GM12878 (cell line): ENCODE measurements at regions not wholly inside any gene's neighbourhood (a gene's known extent, or its start where the extent isn't known, plus 50 kb on each side); places are given as distances from the start of the nearest gene placed in this dataset.
"Not testable (repeated sequence)": the region's sequence is repeated elsewhere in the genome, so short reads cannot be mapped to it uniquely, and the experiment has no call there.

Source experiments
- ATAC-seq: fragments of 200-7000 bp; cut with Tn5 transposase; 3 replicates; pipeline ENCODE4 v1.9.1; 2020; ENCODE audit warnings: mild to moderate bottlenecking, moderate library complexity
- BruUV-seq: library from RNA; stranded (reverse); fragments of 400-500 nt; replicated peaks from 2 replicates; lab custom pipeline; 2021; lab: Mats Ljungman, UMichigan
- CTCF ChIA-PET: fragments of 300-600 bp; sonication (Branson Sonifier 250); formaldehyde crosslinking; extraction: SDS; loops from one replicate; lab custom pipeline; 2021; ENCODE audit warnings: inconsistent platforms; lab: Yijun Ruan, JAX
- POLR2A ChIA-PET: fragments of 350-600 bp; formaldehyde crosslinking; extraction: SDS; loops from one replicate; lab custom pipeline; 2021; ENCODE audit warnings: inconsistent platforms; lab: Charles Lee
- RAD21 ChIA-PET: fragments of 300-600 bp; sonication (Branson Sonifier 250); formaldehyde crosslinking; loops from one replicate; lab custom pipeline; 2023; ENCODE audit warnings: antibody characterized with exemption; ENCODE audit not compliant: unreplicated experiment; lab: Charles Lee
- SMC1A ChIA-PET: fragments of 300-600 bp; sonication (Branson Sonifier 250); formaldehyde crosslinking; loops from one replicate; lab custom pipeline; 2023; ENCODE audit not compliant: unreplicated experiment, uncharacterized antibody; lab: Charles Lee
- DNase-seq: peaks from one replicate; pipeline ENCODE4 v3.0.0-alpha.2; 2011; ENCODE audit warnings: low read depth, low spot score
- FAIRE-seq: peaks from 3 replicates; lab custom pipeline; 2011; peaks lifted over from hg19 to GRCh38; lab: Jason Lieb, UNC
- H2AFZ ChIP-seq: 2 replicates; pipeline ENCODE4 v1.6.0; 2011; ENCODE audit warnings: low read depth, low read length, control low read depth; ENCODE audit not compliant: control insufficient read depth
- H3K27ac ChIP-seq: 2 replicates; pipeline ENCODE4 v1.5.1; 2011; ENCODE audit warnings: control low read depth; ENCODE audit not compliant: control insufficient read depth, insufficient read depth
- H3K27me3 ChIP-seq, 2 experiments: replicated peaks in 1 of 2; 2 replicates each; pipeline versions ENCODE4 v1.6.0 to v1.6.1; 2011; ENCODE audit warnings: low read length in 1 of 2; ENCODE audit not compliant: control insufficient read depth in 2 of 2, insufficient read depth in 2 of 2
- H3K36me3 ChIP-seq, 2 experiments: 2 replicates each; pipeline ENCODE4 v1.5.1; 2011; ENCODE audit warnings: low read length in 1 of 2; ENCODE audit not compliant: control insufficient read depth in 2 of 2, insufficient read depth in 2 of 2
- H3K4me1 ChIP-seq: 2 replicates; pipeline ENCODE4 v1.6.1; 2011; ENCODE audit warnings: mild to moderate bottlenecking, low read length, moderate library complexity, mixed read lengths; ENCODE audit not compliant: control insufficient read depth, insufficient read depth
- H3K4me2 ChIP-seq: 2 replicates; pipeline ENCODE4 v1.6.0; 2011; ENCODE audit warnings: control low read depth; ENCODE audit not compliant: control insufficient read depth, insufficient read depth
- H3K4me3 ChIP-seq: fragments of 200-600 bp; sonication (generic); 2 replicates; pipeline ENCODE4 v1.5.1; 2016
- H3K79me2 ChIP-seq: 2 replicates; pipeline ENCODE4 v1.6.0; 2011; ENCODE audit warnings: low read length; ENCODE audit not compliant: control insufficient read depth, insufficient read depth
- H3K9ac ChIP-seq: 2 replicates; pipeline ENCODE4 v1.8.0; 2011; ENCODE audit warnings: low read length, control low read depth, mixed read lengths; ENCODE audit not compliant: control insufficient read depth, insufficient read depth
- H3K9me3 ChIP-seq: replicated peaks from 3 replicates; pipeline ENCODE4 v1.5.1; 2011; ENCODE audit warnings: mild to moderate bottlenecking, low read length; ENCODE audit not compliant: control insufficient read depth, insufficient read depth
- H4K20me1 ChIP-seq: 2 replicates; pipeline ENCODE4 v1.6.0; 2011; ENCODE audit not compliant: control insufficient read depth, insufficient read depth
- BACH1 ChIP-seq: fragments of 450-650 bp; IDR thresholded peaks from 2 replicates; pipeline ENCODE4 v1.6.1; 2017; ENCODE audit warnings: mild to moderate bottlenecking, borderline replicate concordance
- EZH2 ChIP-seq: IDR thresholded peaks from 2 replicates; pipeline ENCODE4 v1.6.1; 2012; ENCODE audit warnings: low read depth, mild to moderate bottlenecking, control low read depth, inconsistent platforms, low read length, borderline replicate concordance; ENCODE audit not compliant: control insufficient read depth
- GATAD2B ChIP-seq: fragments of 450-650 bp; conservative IDR thresholded peaks from 2 replicates; pipeline ENCODE4 v1.6.1; 2017; ENCODE audit warnings: low read depth, mild to moderate bottlenecking, moderate library complexity
- IRF4 ChIP-seq: IDR thresholded peaks from 2 replicates; pipeline ENCODE4 v1.6.1; 2011; ENCODE audit warnings: low read depth, low read length
- JUNB ChIP-seq: IDR thresholded peaks from 2 replicates; pipeline ENCODE4 v1.6.1; 2016; ENCODE audit warnings: antibody characterized with exemption, mild to moderate bottlenecking
- LARP7 ChIP-seq: fragments of 450-650 bp; IDR thresholded peaks from 2 replicates; pipeline ENCODE4 v1.6.1; 2017; ENCODE audit warnings: mild to moderate bottlenecking
- NR2C1 ChIP-seq: fragments of 450-650 bp; IDR thresholded peaks from 2 replicates; pipeline ENCODE4 v1.6.1; 2017; ENCODE audit warnings: antibody characterized with exemption, mild to moderate bottlenecking, moderate library complexity
- PML ChIP-seq: IDR thresholded peaks from 2 replicates; pipeline ENCODE4 v1.6.1; 2012; ENCODE audit warnings: low read length, inconsistent platforms
- RAD51 ChIP-seq: fragments of 450-650 bp; IDR thresholded peaks from 2 replicates; pipeline ENCODE4 v1.6.1; 2016; ENCODE audit warnings: moderate library complexity, mild to moderate bottlenecking, inconsistent platforms
- WGBS: methylation state at CpG from one replicate; pipeline ENCODE4 v1.1.6; 2016; ENCODE audit warnings: low lambda C conversion rate; ENCODE audit not compliant: insufficient replicate concordance, insufficient coverage; ENCODE audit errors: missing lambda C conversion rate; 5-methylcytosine and 5-hydroxymethylcytosine counted together
- in situ Hi-C: fragments of 300-500 bp; cut with MboI; formaldehyde crosslinking; loops from 9 replicates; pipeline ENCODE4 v1.14.3; 2018; ENCODE audit warnings: mixed read lengths
- intact Hi-C: fragments of 100-400 bp; cut with micrococcal nuclease; formaldehyde crosslinking; loops from one replicate; pipeline ENCODE4 v1.14.2; 2022; ENCODE audit not compliant: unreplicated experiment
- TF ChIP-seq, protein P1 (sequence below): IDR thresholded peaks from 2 replicates; pipeline ENCODE4 v1.6.1; 2012; ENCODE audit warnings: low read depth, low read length, improper control_type of control experiment
- TF ChIP-seq, protein P2 (sequence below): fragments of 450-650 bp; IDR thresholded peaks from 2 replicates; pipeline ENCODE4 v1.6.1; 2017; ENCODE audit warnings: low read depth, mild to moderate bottlenecking, moderate library complexity
- TF ChIP-seq, protein P3 (sequence below): fragments of 450-650 bp; IDR thresholded peaks from 2 replicates; pipeline ENCODE4 v1.6.1; 2014; ENCODE audit warnings: mild to moderate bottlenecking
- TF ChIP-seq, protein P4 (sequence below): fragments of 450-650 bp; IDR thresholded peaks from 2 replicates; pipeline ENCODE4 v1.6.1; 2017; ENCODE audit warnings: borderline replicate concordance

DNA sequence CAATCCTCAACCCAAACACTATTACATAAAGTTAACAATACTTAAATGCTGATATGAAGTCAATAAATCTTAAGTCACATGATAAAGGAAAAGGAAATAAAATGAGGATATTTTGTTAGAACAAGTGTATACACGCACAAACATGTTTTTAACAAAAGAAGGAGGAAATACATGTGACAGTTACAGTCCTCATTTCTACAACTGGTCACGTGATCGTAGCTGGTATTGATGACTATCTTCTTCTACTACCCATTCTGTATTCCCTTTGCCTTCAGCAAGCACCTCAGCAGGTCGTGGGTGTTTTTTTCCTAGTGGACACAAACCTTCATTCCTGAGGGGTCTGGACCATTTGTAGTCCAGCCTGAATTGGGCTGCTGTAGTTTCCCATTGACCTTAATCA is 610.8 kb downstream of the XPNPEP1 start:
- RAD21 ChIA-PET, H3K9ac ChIP-seq, H3K9me3 ChIP-seq, H3K27ac ChIP-seq, DNase-seq, SMC1A ChIA-PET, H3K4me1 ChIP-seq, H3K4me3 ChIP-seq: not testable (repeated sequence)
- peak; percentile 25; the same call in 1 of the 2 replicates for TF ChIP-seq RAD51
- TF ChIP-seq, all 136 proteins: peak for 1; not testable (repeated sequence) for 135
- 20% methylated on average over 4 of the region's 4 CpGs for WGBS
- H4K20me1 ChIP-seq, POLR2A ChIA-PET, CTCF ChIA-PET, BruUV-seq, FAIRE-seq, in situ Hi-C loops, ATAC-seq, H3K27me3 ChIP-seq, H3K79me2 ChIP-seq, H3K36me3 ChIP-seq, H3K4me2 ChIP-seq, H2AFZ ChIP-seq, intact Hi-C loops: not testable (repeated sequence)

DNA sequence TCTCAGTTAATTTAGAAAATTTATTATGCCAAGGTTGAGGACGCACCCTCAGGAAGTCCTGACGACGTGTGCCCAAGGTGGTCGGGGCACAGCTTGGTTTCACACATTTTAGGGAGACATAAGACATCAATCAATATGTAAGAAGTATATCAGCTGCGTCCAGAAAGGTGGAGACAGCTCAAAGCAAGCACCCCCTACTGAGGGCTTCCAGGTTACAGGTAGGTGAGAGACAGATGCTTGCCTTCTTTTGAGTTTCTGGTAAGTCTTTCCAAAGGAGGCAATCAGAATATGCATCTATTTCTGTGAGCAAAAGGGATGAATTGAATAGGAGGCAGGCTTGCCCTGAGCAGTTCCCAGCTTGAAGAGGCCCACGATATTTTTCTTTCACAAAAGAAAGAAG is 614.3 kb downstream of the XPNPEP1 start:
- POLR2A ChIA-PET, result no interaction called here
- H3K9ac ChIP-seq, result no peak overlapping the region
- RAD21 ChIA-PET, result no interaction called here
- no TSS peak for BruUV-seq
- H3K36me3 ChIP-seq, result no peaks in the 10 kb centered on the region
- H3K27me3 ChIP-seq, result no peaks in the 10 kb centered on the region
- no peaks in the 10 kb centered on the region for H3K9me3 ChIP-seq
- H3K4me1 ChIP-seq, result no peaks in the 10 kb centered on the region
- H3K4me2 ChIP-seq, result no peak overlapping the region
- SMC1A ChIA-PET, result no interaction called here
- CTCF ChIA-PET, result no interaction called here
- intact Hi-C loops (no loop called here), in situ Hi-C loops (no loop called here)
- no peaks in the 10 kb centered on the region for H3K79me2 ChIP-seq
- H3K4me3 ChIP-seq, result no peak overlapping the region
- H2AFZ ChIP-seq, result no peak overlapping the region
- FAIRE-seq (no peak), DNase-seq (no peak), ATAC-seq (no peak)
- H3K27ac ChIP-seq, result no peak overlapping the region
- H4K20me1 ChIP-seq, result no peaks in the 10 kb centered on the region
- WGBS, result 10% methylated on average over 6 of the region's 6 CpGs
- TF ChIP-seq IRF4, result no peak
- TF ChIP-seq EZH2, result no peak
- no peak for TF ChIP-seq JUNB
- no peak for TF ChIP-seq PML
- TF ChIP-seq, protein P1, sequence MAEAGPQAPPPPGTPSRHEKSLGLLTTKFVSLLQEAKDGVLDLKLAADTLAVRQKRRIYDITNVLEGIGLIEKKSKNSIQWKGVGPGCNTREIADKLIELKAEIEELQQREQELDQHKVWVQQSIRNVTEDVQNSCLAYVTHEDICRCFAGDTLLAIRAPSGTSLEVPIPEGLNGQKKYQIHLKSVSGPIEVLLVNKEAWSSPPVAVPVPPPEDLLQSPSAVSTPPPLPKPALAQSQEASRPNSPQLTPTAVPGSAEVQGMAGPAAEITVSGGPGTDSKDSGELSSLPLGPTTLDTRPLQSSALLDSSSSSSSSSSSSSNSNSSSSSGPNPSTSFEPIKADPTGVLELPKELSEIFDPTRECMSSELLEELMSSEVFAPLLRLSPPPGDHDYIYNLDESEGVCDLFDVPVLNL, result no peak
- TF ChIP-seq BACH1, result no peak
- no peak for TF ChIP-seq LARP7
- TF ChIP-seq, protein P2, sequence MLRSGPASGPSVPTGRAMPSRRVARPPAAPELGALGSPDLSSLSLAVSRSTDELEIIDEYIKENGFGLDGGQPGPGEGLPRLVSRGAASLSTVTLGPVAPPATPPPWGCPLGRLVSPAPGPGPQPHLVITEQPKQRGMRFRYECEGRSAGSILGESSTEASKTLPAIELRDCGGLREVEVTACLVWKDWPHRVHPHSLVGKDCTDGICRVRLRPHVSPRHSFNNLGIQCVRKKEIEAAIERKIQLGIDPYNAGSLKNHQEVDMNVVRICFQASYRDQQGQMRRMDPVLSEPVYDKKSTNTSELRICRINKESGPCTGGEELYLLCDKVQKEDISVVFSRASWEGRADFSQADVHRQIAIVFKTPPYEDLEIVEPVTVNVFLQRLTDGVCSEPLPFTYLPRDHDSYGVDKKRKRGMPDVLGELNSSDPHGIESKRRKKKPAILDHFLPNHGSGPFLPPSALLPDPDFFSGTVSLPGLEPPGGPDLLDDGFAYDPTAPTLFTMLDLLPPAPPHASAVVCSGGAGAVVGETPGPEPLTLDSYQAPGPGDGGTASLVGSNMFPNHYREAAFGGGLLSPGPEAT, result no peak
- TF ChIP-seq, protein P3, sequence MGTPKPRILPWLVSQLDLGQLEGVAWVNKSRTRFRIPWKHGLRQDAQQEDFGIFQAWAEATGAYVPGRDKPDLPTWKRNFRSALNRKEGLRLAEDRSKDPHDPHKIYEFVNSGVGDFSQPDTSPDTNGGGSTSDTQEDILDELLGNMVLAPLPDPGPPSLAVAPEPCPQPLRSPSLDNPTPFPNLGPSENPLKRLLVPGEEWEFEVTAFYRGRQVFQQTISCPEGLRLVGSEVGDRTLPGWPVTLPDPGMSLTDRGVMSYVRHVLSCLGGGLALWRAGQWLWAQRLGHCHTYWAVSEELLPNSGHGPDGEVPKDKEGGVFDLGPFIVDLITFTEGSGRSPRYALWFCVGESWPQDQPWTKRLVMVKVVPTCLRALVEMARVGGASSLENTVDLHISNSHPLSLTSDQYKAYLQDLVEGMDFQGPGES, result no peak
- TF ChIP-seq NR2C1, result no peak
- TF ChIP-seq, protein P4, sequence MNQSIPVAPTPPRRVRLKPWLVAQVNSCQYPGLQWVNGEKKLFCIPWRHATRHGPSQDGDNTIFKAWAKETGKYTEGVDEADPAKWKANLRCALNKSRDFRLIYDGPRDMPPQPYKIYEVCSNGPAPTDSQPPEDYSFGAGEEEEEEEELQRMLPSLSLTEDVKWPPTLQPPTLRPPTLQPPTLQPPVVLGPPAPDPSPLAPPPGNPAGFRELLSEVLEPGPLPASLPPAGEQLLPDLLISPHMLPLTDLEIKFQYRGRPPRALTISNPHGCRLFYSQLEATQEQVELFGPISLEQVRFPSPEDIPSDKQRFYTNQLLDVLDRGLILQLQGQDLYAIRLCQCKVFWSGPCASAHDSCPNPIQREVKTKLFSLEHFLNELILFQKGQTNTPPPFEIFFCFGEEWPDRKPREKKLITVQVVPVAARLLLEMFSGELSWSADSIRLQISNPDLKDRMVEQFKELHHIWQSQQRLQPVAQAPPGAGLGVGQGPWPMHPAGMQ, result no peak
- TF ChIP-seq GATAD2B, result no peak
